Suprapubic skin (tissue), 4 donors: ENCODE measurements at regions not wholly inside any gene's neighbourhood (a gene's known extent, or its start where the extent isn't known, plus 50 kb on each side); places are given as distances from the start of the nearest gene placed in this dataset.

Experiments used
- CTCF ChIP-seq, 2 donors: fragments of 200-600 bp in 1 of 2; fragments of 450-650 bp in 1 of 2; sonication (generic) in 1 of 2; IDR thresholded peaks; one replicate each; pipeline ENCODE4 v1.5.1; 2016 to 2019; ENCODE audit warnings: antibody characterized with exemption in 2 of 2, mild to moderate bottlenecking in 1 of 2, moderate library complexity in 1 of 2
- EP300 ChIP-seq: sonication (generic); formaldehyde crosslinking; IDR thresholded peaks from one replicate; pipeline ENCODE4 v1.6.1; 2017; ENCODE audit warnings: antibody characterized with exemption
- POLR2A ChIP-seq, 2 donors: fragments of 450-650 bp; IDR thresholded peaks; one replicate each; pipeline ENCODE4 v1.6.1; 2017; ENCODE audit warnings: antibody characterized with exemption in 2 of 2, mild to moderate bottlenecking in 2 of 2, moderate library complexity in 2 of 2
- POLR2AphosphoS5 ChIP-seq, 3 donors: sonication (generic); formaldehyde crosslinking; IDR thresholded peaks; one replicate each; pipeline ENCODE4 v1.6.1; 2017; ENCODE audit warnings: antibody characterized with exemption in 3 of 3

- TF ChIP-seq POLR2AphosphoS5 (IDR thresholded peaks at IDR 0.05), result no peak
- no peak for TF ChIP-seq CTCF (IDR thresholded peaks at IDR 0.05)
- no peak for TF ChIP-seq POLR2A (IDR thresholded peaks at IDR 0.05)
- no peak for TF ChIP-seq EP300
Observed at GRCh38 chr3:147851062-147851461, 441.9 kb downstream of the ZIC1 start.
